NCI-H510A (cell line): ENCODE measurements at regions not wholly inside any gene's neighbourhood (a gene's known extent, or its start where the extent isn't known, plus 50 kb on each side); places are given as distances from the start of the nearest gene placed in this dataset.

Experiments
- DNase-seq: peaks from one replicate; lab custom pipeline; 2025; lab: John Stamatoyannopoulos, UW

DNA sequence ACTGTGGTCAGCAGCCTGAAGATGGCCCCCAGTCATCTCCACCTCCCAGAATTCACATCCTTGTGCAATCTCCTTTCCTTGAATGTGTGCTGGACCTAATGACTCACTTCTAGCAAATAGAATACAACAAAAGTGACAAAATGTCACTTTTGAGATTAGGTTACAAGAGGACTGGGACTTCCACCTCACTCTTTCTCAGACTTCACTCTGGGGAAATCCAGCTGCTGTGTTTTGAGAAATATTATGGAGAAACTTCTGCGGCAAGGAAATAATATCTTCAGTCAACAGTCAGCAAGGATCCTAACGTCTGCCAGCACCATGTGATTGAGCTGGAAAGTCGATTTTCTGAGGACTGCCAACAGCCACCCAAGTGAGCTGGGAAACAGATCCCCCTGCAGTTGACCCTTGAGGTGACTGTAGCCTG, 70.5 kb upstream of the GADD45A start:
- DNase-seq = no peak

DNA sequence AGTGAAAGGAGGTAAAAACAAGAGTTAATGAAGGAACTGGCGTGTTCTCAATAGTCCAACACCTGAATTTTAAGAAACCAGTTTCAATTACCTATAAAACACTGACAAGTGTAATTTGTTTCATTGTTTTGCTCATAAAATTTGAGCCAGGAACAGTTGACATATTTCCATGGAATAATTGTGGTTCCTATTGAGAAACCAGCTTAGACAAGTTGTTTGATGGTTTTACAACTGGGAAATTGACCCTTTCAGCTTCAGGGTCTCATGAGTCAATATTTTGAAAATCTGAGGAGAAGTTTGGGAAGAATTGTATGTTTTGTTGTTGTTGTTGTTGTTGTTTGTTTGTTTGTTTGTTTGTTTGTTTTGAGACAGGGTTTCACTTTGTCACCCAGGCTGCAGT, 69.1 kb upstream of the GADD45A start:
- no peak for DNase-seq

DNA sequence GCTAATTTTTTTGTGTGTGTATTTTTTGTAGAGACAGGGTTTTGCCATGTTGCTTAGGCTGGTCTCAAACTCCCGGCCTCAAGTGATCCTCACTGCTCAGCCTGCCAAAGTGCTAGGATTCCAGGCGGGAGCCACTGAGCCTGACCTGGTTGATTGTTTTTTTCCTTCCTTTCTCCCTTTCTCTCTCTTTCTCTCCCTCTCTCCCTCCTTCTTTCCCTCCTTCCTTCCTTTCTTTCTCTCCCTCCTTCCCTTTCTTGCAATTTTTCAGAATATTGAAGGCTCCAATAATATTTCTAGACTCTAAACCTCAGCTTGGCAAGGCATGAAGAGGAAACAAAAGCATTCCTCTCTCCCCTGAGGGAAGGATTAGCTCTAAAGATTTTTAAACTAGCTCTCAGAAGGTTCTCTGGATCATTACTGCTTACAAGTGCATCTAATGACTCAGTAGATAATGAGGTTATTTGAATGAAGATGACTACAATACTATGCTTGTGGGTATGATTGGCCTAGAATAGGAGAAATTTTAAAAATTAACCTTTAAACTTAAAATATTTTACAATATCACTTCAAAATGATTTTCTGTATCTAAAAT, 68.5 kb upstream of the GADD45A start:
- DNase-seq = no peak

DNA sequence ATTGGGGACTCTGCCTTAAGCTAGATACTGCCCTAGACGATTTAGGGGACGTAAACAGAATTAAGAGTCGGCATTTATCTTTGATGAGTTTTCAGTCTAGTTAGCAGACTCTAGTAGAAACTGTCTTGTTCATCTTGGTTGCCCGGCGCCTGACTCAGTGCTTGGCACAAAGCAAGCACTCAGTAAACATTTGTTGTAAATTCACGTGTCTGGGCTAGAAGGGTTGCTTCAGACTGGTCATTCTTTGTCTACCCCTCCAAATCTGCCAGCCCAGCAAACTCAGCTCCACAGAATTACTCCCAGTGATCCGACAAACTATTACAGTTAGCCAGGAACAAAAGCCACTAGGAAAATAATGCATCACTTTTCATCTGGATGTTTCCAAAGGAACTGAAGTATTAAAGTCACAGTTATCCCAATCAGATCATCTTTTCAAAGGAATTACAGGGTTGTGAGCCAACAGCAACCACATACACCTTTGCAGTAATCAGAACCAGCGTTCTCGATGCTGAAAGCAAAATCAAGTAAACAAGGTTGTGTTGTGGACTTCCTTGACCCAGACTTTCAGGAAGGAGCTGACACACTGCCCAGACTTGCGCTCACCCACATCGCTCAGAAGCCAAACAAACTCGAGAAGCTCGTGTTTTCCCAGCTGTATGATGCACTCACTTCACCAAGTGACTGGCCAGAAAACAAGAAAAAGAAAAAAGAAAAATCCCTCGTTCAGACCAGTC, 66.5 kb upstream of the GADD45A start:
- no peak for DNase-seq

DNA sequence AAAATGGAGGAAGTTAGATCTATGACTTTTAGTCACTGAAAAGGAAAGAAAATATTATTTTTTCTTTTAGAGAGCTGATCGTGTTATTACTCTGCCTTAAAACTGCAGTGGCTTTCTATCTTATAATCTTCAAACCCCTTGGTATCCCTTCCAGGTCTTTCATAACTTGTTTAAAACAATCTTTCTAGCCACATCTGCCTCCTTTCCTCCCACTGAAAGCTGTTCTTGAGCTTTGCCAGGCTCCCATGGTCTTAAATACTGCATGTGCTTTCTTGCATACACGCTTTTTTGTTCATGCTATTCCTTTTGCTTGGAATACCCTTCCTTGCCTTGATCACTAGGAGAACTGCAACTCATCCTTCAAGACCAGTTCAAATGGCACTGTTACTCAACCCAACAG, 65.9 kb upstream of the GADD45A start:
- DNase-seq = no peak

DNA sequence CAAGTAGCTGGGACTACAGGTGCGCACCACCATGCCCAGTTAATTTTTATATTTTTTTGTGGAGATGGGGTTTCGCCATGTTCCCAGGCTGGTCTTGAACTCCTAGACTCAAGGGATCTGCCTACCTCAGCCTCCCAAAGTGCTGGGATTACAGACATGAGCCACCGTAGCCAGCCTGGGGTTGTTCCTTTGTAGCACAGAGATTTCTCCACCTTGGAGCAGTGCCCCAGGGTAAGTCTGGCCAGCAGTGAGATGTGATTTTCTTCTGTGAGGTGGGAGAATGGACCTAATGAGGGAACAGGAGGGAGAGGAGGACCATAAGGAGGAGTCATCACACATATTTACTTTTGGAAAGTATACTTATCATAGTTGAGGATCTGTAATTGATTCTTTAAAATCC, 61.1 kb upstream of the GADD45A start:
- DNase-seq = no peak

DNA sequence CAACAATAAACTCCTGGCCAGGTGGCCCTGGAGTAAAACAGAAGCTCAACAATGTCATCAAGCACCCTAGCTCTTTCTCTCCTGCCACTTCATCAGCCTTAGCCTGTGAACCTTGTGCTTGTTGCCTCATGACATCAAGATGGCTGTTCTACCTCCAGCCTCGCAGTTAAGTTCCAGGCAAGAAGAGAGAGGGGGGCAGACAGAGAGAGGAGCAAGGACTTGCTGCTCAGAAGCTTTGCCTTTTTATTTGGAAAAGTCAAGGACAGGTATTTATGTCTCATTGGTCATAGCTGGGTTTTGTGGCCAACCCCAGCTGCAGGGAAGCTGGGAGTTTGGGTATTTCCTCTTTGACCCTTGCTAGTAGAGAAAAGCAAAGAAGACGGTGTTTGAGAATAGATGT, 60.3 kb upstream of the GADD45A start:
- no peak for DNase-seq

DNA sequence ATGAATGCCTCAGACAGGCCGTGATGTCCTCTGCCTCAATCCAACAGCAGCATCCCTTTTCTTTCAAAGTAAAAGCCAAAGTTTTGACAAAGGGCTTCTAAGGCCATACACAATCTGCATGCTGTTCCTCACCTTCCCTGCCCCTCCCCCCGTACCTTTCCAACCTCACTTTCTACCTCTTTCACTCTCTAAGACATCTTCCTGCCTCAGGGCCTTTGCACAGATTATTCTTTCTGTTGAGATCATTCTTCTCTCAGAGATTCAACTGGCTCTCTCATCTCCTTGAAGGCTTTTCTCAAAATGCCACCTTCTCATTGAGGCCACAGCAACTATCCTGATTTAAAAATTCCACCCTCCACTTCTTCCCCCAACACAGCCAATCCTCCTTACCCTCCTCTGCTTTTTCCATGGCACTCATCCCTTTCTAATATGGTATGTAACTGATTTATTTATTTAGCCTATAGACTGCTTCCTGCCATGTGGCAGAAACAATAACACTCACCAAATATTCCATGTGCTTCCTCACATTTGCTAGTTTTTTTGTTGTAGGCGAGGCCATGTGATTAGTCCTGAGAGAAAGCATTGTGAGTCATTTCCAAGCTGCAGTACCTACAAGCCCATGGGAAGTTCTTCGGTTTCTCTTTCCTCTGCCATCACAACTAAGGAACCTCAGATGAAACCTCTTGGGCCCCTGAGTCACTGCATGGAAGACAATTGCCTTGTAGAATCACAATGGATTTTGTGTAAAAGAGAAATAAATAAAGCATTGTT, 58.7 kb upstream of the GADD45A start:
- no peak for DNase-seq

DNA sequence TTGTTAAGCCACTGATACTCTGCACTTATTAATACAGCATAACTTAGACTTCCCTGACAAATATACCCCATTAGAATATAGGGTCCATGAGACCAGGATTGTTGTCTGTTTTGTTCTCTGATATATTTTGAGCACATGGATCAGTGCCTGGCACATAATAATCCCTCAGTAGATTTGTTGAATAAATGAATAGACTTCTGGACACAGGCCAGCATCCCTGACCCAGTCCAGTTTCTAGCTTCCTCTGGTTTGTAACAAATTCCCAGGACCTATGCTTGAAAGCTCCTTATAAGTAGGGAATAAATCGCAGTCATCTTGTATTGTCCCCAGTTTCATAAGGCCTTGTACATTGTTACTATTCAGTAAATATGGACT, 58.2 kb upstream of the GADD45A start:
- DNase-seq = no peak

DNA sequence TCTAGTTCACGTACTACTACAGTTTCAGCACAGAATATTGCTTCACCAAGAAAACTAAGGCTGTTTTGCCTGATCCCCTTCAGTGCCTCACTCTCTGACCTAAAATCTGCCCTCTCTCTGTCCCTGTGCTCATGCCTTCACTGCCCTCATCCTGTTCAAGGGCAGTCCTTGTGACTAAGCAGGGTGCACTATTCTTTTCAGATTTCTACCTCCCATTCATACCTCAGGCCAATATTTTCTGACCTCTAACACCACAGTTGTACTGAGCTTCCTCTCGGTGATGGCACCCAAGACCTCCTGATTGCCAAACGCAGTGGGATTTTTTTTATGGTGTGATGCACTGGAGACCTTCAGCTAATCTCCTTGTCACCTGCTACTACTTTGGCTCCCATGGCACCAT, 57.7 kb upstream of the GADD45A start:
- no peak for DNase-seq

DNA sequence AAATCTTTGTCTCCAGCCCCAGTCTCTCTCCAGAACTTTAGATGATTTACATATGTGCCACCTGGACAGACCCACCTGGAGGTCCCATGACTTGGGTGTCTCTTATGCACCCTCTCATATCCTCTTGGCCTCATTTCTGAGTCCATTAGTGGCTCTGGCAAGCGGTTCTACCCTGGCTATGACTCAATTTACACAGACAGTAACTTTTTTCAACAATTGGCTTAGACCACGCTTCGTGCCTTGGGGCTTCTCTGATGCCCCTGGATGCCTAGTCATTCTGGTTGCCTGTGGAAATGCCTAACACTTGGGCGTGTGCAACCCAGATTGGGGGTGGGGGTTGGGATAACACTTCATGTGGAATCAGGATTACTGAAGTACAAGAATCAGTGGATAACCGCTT, 57.1 kb upstream of the GADD45A start:
- no peak for DNase-seq

DNA sequence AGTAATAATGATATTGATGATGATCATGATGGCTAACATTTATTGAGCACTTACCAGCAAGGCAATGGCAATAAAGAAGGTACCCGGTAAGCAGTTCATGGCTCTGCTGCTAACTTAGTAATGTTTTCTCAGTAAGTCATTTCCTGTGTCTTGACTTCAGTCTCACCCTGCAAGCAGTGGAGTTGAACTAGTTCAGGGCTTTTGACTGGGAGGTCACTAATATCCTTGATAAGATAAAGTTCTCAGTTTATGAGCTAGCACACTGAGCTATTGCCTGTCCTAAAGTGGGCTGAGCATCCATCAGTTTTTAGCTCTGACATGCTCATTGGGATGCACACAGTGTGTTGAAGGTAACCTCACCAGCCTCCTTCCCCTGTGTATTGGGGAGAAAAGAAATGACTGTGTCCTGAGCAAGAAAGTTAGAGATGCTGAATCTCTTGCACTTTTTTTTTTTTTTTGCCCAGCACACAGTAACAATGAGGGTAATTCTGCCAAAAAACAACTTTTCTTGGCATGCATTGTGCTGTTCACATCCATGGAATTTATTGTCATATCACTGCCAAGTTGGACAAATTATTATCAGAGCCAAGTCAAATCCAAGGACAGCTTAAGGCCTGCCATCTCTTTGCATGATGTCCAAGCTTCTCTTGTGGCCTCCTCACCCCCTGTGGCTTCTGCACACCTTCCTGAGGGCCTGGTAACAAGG, 55.5 kb upstream of the GADD45A start:
- DNase-seq = no peak

DNA sequence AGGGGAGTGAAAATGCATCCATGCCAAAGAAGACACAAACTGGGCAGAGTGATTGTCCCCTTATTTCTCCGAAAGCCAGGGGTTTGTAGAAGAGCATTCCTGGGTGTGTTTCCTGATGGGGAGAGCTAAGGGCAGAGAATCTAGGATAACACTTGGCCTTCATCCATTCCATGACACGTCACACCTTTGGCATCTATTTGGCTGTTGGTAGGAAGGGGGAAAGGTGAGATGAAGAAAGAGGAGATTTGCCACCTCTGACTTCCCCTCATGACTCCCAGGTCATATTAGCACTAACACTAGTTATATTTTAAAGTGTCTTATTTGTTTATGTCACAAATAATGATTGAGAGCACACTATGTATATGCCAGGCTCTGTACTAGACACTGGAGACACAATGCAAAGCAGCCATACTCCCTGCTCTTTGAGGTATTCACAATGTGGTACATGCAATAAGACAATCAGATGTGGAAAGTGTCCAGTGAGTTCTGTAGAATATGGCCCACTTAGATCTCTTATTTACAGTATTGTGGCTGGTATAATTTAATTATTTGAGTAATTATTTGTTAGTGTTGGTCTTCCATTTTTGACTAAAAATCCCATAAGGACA, 54.5 kb upstream of the GADD45A start:
- no peak for DNase-seq

DNA sequence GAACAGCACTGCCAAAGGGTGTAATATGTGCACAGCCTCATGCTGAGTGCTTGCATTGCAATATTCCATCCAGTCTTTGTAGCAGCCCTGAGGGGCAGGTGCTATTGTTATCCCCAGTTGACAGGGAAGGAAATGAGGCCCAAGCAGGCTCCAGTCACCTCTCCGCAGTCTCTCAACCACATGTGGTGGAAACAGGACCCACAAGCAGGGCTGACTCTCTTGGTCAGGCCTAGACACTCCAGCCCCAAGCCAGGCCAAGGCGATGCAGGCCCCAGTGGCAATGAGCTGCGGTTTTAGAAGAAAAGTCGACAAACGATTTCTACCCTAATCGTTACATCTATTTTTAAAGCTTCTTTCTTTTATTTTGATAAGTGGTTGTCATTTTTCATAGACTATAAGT, 52.6 kb upstream of the GADD45A start:
- DNase-seq = no peak

DNA sequence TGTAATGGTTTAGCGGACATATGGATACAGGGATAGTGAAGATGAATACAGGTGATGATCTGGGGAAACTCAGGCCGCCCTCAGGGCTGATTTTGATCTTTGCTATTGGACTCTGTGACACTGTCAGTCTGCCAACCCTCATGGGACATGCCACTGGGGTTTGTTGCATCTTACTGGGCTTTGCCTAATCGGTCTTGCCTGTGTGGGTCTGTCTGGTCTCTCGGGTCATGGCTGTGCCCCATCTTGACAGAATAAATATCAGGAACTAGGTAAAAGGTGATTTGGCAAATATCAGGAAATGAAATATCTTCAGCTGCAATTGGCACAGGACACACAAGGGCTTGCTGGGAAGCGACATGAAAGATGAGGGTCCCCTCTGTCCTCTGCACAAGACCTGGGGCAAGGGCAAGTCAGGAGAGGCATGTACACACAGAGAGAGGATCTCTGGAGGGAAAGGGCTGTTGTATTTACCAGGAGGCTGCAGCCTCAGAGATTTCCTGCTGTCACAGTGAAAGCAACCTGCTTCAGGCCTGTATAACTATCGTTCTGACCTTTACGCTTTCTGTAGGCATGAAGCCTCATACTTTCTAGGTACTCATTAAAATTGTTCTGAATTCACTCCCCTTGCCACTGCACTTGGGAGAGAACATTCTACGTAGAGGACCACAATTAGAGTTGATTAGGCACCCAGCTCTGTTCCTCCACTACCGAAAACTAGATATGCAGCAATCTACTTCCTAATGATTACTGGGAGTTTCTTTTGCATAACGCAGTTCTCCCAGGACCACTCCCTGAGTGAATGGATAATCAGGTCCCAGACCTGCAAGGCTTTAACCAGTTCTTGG, 52.0 kb upstream of the GADD45A start:
- no peak for DNase-seq

DNA sequence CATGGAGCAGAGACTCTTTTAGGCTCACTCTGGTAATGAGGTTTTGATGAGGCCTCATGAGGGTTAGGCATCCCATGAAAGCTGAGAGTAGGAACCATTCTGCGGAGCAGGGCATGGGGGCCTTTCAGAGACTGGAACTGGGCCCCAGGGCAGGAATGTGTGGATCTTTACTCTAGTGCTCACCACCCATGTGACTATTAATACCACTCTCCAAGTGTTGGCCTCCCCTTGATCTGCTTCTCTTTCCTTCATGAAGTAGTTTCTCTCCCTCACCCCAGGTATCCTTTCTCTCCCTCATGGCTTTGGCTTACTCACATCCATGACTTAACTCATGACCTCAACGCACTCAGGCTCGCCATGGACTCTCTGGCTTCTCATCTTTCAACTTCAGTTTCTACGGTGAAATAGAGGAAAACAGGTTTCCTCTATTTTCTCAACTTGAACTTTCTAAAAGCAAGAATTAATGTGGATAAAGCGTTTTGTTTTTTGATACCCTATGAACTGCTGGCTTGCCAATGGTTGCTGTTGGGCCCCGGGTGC, 50.5 kb upstream of the GADD45A start:
- no peak for DNase-seq

DNA sequence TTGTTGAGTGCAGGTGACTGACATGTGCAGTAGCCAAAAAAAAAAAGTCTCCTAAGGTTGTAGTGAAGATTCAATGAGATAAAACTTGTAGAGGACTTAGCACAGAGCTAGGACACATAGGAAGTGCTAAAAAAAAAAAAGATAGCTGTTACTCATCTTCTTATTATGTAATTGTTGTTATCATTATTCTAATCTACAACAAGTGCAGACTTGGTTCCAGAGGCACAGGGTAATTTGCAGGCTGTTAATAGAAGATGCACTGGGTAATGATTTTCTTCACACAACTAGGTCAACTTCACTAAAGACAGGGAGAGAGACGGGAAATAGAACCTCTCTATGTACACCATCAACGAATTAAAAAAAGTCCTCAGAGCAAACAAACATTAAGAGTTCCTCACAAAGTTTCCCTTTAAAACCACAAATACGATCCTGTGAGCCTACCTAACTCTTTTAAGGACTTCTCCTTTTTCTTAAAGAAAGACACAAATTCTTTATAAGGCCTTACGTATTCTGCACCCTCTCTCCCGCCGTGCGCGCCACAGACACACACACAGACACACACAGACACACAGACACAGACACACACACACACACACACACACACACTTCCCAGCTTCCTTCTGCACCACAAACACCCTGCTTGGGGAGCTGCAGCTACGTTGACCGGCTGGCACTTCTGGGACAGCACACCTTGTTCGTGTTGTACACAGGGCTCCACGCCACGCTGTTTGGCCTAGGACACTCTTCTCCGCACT, 49.8 kb upstream of the GADD45A start:
- DNase-seq = no peak
